ENCODE measurements at regions not wholly inside any gene's neighbourhood (a gene's known extent, or its start where the extent isn't known, plus 50 kb on each side); places are given as distances from the start of the nearest gene placed in this dataset.

DNA sequence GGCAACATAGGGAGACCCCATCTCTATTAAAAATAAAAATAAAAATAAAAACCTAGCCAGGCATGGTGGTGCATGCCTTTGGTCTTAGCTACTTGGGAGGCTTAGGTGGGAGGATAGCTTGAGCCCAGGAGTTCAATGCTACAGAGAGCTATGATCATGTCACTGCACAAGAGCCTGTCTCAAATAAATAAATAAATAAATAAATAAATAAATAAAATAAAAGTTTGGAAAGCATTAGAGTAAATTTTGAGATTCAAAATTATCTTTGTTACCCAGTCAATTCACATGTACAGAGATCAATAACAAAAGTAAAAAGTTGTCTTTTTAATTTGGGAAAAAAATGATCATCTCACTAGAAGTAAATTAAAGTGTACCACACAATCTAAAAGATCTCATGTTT is 255.8 kb upstream of the MYO3A start:
- no peak overlapping the region for H3K4me2 ChIP-seq (ENCODE audit: insufficient read depth in 1 of 2, low read depth in 2 of 2, low read length in 2 of 2)
- no peak overlapping the region for H2AK5ac ChIP-seq (ENCODE audit: low read depth, low read length)
- peaks cover 3% of the 10 kb centered on the region in 2 experiments; a peak in 1 of 4 replicates for H3K9me3 ChIP-seq (ENCODE audit: insufficient read depth in 2 of 2, low read depth in 1 of 2, low read length in 1 of 2)
- H2BK15ac ChIP-seq (ENCODE audit: low read length), result no peak overlapping the region
- H3K9ac ChIP-seq (replicated peaks in 1 of 4; ENCODE audit: extremely low read depth in 1 of 4, low read depth in 3 of 4, low read length in 3 of 4), result no peak overlapping the region
- H3K14ac ChIP-seq (ENCODE audit: insufficient read length), result no peak overlapping the region
- H3K56ac ChIP-seq (replicated peaks; ENCODE audit: insufficient read length, low read depth, low read length), result no peak overlapping the region
- no peak overlapping the region for H3K4me3 ChIP-seq (ENCODE audit: extremely low read depth in 1 of 4, insufficient read depth in 2 of 4, low read depth in 3 of 4, low read length in 4 of 4)
- no peak overlapping the region for H3K27ac ChIP-seq (ENCODE audit: low read depth, low read length)
- no peaks in the 10 kb centered on the region for H4K20me1 ChIP-seq (replicated peaks in 1 of 2; ENCODE audit: control insufficient read depth in 1 of 2, insufficient read depth in 2 of 2, low read length in 2 of 2)
- CTCF ChIA-PET (ENCODE audit: partially characterized antibody), result interaction anchor here (1.7 kb wide), 1 partner anchor 24 kb away, joined by 4 read pairs; no protein-coding TSS in a partner anchor
- no peaks in the 10 kb centered on the region for H3K23me2 ChIP-seq (ENCODE audit: low read depth, low read length)
- H4K8ac ChIP-seq (ENCODE audit: extremely low read depth, insufficient read depth, low read length), result no peak overlapping the region
- H3K79me1 ChIP-seq (ENCODE audit: low read depth, low read length), result no peaks in the 10 kb centered on the region
- H2BK5ac ChIP-seq (ENCODE audit: low read depth, low read length), result no peak overlapping the region
- peaks cover 0 to 5% (median 1%) of the 10 kb centered on the region in 4 experiments; a peak in 1 of 7 replicates for H3K4me1 ChIP-seq (replicated peaks in 1 of 4; ENCODE audit: control insufficient read depth in 3 of 4, insufficient read depth in 4 of 4, low read length in 3 of 4)
- H3K27me3 ChIP-seq (replicated peaks in 1 of 4; ENCODE audit: control insufficient read depth in 3 of 4, extremely low read depth in 1 of 4, insufficient read depth in 3 of 4, low read length in 3 of 4), result no peaks in the 10 kb centered on the region
- no peak for DNase-seq (ENCODE audit: low read depth in 1 of 2, low spot score in 2 of 2)
- no peak overlapping the region for H3K18ac ChIP-seq (ENCODE audit: extremely low read depth, low read length)
- H4K5ac ChIP-seq (ENCODE audit: insufficient read length, low read depth, low read length), result no peak overlapping the region
- no peaks in the 10 kb centered on the region for H3K79me2 ChIP-seq (ENCODE audit: control insufficient read depth in 1 of 2, insufficient read depth in 2 of 2, low read length in 2 of 2)
- no peak overlapping the region for H3K23ac ChIP-seq (ENCODE audit: insufficient read length)
- no peak overlapping the region for H3K4ac ChIP-seq (replicated peaks; ENCODE audit: insufficient read length, low read depth, low read length)
- H4K91ac ChIP-seq (replicated peaks; ENCODE audit: insufficient read length, low read length), result no peak overlapping the region
- no peak overlapping the region for H2AFZ ChIP-seq (ENCODE audit: low read length)
- no peak overlapping the region for H2BK12ac ChIP-seq (ENCODE audit: low read depth, low read length)
- no peaks in the 10 kb centered on the region for H3K36me3 ChIP-seq (ENCODE audit: control insufficient read depth in 2 of 4, insufficient read depth in 4 of 4, low read length in 3 of 4)
- H2BK20ac ChIP-seq (ENCODE audit: low read length), result no peak overlapping the region
- POLR2A ChIA-PET (ENCODE audit: partially characterized antibody), result no interaction called here
- no peak overlapping the region for H2BK120ac ChIP-seq (replicated peaks; ENCODE audit: low read depth, low read length)
- no peak for FAIRE-seq
- TF ChIP-seq SUZ12 (IDR thresholded peaks at IDR 0.05; ENCODE audit: low read length) (no peak), CHD1 (IDR thresholded peaks at IDR 0.05; ENCODE audit: low read depth, low read length) (no peak), CEBPB (IDR thresholded peaks at IDR 0.05; ENCODE audit: low read depth, low read length) (no peak), CHD2 (IDR thresholded peaks at IDR 0.05; ENCODE audit: low read length) (no peak), ZNF274 (IDR thresholded peaks at IDR 0.05; ENCODE audit: borderline replicate concordance, extremely low read depth, low read length) (no peak), NRF1 (IDR thresholded peaks at IDR 0.05; ENCODE audit: low read depth, low read length) (no peak), GTF2F1 (IDR thresholded peaks at IDR 0.05; ENCODE audit: borderline replicate concordance, low read depth, low read length) (no peak), CBX8 (IDR thresholded peaks at IDR 0.05; ENCODE audit: borderline replicate concordance, low read depth, low read length) (no peak), TBP (IDR thresholded peaks at IDR 0.05; ENCODE audit: low read depth, low read length) (no peak), ASH2L (IDR thresholded peaks at IDR 0.05; ENCODE audit: low read length) (no peak), KDM1A (IDR thresholded peaks at IDR 0.05; ENCODE audit: borderline replicate concordance, low read length) (no peak), SRF (IDR thresholded peaks at IDR 0.05; ENCODE audit: low read depth, low read length) (no peak), BACH1 (IDR thresholded peaks at IDR 0.05; ENCODE audit: low read length) (no peak)
- TF ChIP-seq, protein P1, sequence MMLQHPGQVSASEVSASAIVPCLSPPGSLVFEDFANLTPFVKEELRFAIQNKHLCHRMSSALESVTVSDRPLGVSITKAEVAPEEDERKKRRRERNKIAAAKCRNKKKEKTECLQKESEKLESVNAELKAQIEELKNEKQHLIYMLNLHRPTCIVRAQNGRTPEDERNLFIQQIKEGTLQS (IDR thresholded peaks at IDR 0.05; ENCODE audit: insufficient read depth, low read depth, low read length), result no peak
- TF ChIP-seq, protein P2, sequence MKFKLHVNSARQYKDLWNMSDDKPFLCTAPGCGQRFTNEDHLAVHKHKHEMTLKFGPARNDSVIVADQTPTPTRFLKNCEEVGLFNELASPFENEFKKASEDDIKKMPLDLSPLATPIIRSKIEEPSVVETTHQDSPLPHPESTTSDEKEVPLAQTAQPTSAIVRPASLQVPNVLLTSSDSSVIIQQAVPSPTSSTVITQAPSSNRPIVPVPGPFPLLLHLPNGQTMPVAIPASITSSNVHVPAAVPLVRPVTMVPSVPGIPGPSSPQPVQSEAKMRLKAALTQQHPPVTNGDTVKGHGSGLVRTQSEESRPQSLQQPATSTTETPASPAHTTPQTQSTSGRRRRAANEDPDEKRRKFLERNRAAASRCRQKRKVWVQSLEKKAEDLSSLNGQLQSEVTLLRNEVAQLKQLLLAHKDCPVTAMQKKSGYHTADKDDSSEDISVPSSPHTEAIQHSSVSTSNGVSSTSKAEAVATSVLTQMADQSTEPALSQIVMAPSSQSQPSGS (IDR thresholded peaks at IDR 0.05; ENCODE audit: low read length), result no peak
